ENCODE measurements at regions not wholly inside any gene's neighbourhood (a gene's known extent, or its start where the extent isn't known, plus 50 kb on each side); places are given as distances from the start of the nearest gene placed in this dataset.
"Not testable (repeated sequence)": the region's sequence is repeated elsewhere in the genome, so short reads cannot be mapped to it uniquely, and the experiment has no call there.

- Histone ChIP-seq H3K4me3 (ENCODE audit: severe bottlenecking) (no peak overlapping the region), H3K4me1 (ENCODE audit: insufficient read depth, poor library complexity, severe bottlenecking) (no peaks in the 10 kb centered on the region), H3K27me3 (ENCODE audit: insufficient read depth, poor library complexity, severe bottlenecking) (no peaks in the 10 kb centered on the region), H3K9me3 (ENCODE audit: severe bottlenecking) (no peaks in the 10 kb centered on the region), H3K36me3 (ENCODE audit: low read depth) (no peaks in the 10 kb centered on the region), H3K27ac (ENCODE audit: poor library complexity, severe bottlenecking) (no peak overlapping the region)
- ATAC-seq (ENCODE audit: low read depth) (no peak), DNase-seq (ENCODE audit: low spot score) (no peak)
- TF ChIP-seq CTCF (IDR thresholded peaks at IDR 0.05; ENCODE audit: poor library complexity, severe bottlenecking): no peak
These were observed 143.0 kb upstream of the ATXN7L3B start for GRCh38 chr12:74394647-74395046.

- Histone ChIP-seq H3K27ac (ENCODE audit: poor library complexity, severe bottlenecking) (no peak overlapping the region), H3K36me3 (ENCODE audit: low read depth) (no peaks in the 10 kb centered on the region), H3K27me3 (ENCODE audit: insufficient read depth, poor library complexity, severe bottlenecking) (no peaks in the 10 kb centered on the region), H3K4me3 (ENCODE audit: severe bottlenecking) (no peak overlapping the region), H3K4me1 (ENCODE audit: insufficient read depth, poor library complexity, severe bottlenecking) (no peaks in the 10 kb centered on the region), H3K9me3 (ENCODE audit: severe bottlenecking) (no peaks in the 10 kb centered on the region)
- no peak for TF ChIP-seq CTCF (IDR thresholded peaks at IDR 0.05; ENCODE audit: poor library complexity, severe bottlenecking)
- ATAC-seq (ENCODE audit: low read depth): no peak
- no peak for DNase-seq (ENCODE audit: low spot score)
These were observed 136.6 kb upstream of the ATXN7L3B start for GRCh38 chr12:74401035-74401434.

GRCh38 chr12:74401966-74402365, 135.7 kb upstream of the ATXN7L3B start:
- Histone ChIP-seq H3K4me3 (ENCODE audit: severe bottlenecking) (no peak overlapping the region), H3K36me3 (ENCODE audit: low read depth) (no peaks in the 10 kb centered on the region), H3K27me3 (ENCODE audit: insufficient read depth, poor library complexity, severe bottlenecking) (no peaks in the 10 kb centered on the region), H3K27ac (ENCODE audit: poor library complexity, severe bottlenecking) (no peak overlapping the region), H3K4me1 (ENCODE audit: insufficient read depth, poor library complexity, severe bottlenecking) (no peaks in the 10 kb centered on the region), H3K9me3 (ENCODE audit: severe bottlenecking) (no peaks in the 10 kb centered on the region)
- DNase-seq (ENCODE audit: low spot score) (no peak), ATAC-seq (ENCODE audit: low read depth) (no peak)
- no peak for TF ChIP-seq CTCF (IDR thresholded peaks at IDR 0.05; ENCODE audit: poor library complexity, severe bottlenecking)

- H3K36me3 ChIP-seq (ENCODE audit: low read depth); ATAC-seq (ENCODE audit: low read depth); DNase-seq (ENCODE audit: low spot score); H3K27ac ChIP-seq (ENCODE audit: poor library complexity, severe bottlenecking); H3K4me3 ChIP-seq (ENCODE audit: severe bottlenecking); H3K4me1 ChIP-seq (ENCODE audit: insufficient read depth, poor library complexity, severe bottlenecking); H3K27me3 ChIP-seq (ENCODE audit: insufficient read depth, poor library complexity, severe bottlenecking); H3K9me3 ChIP-seq (ENCODE audit: severe bottlenecking): not testable (repeated sequence)
These were observed 134.5 kb upstream of the ATXN7L3B start for GRCh38 chr12:74403221-74403470.

- Histone ChIP-seq H3K9me3 (ENCODE audit: severe bottlenecking) (no peaks in the 10 kb centered on the region), H3K4me1 (ENCODE audit: insufficient read depth, poor library complexity, severe bottlenecking) (no peaks in the 10 kb centered on the region), H3K27me3 (ENCODE audit: insufficient read depth, poor library complexity, severe bottlenecking) (no peaks in the 10 kb centered on the region), H3K27ac (ENCODE audit: poor library complexity, severe bottlenecking) (no peak overlapping the region), H3K36me3 (ENCODE audit: low read depth) (no peaks in the 10 kb centered on the region), H3K4me3 (ENCODE audit: severe bottlenecking) (no peak overlapping the region)
- TF ChIP-seq CTCF (IDR thresholded peaks at IDR 0.05; ENCODE audit: poor library complexity, severe bottlenecking): no peak
- ATAC-seq (ENCODE audit: low read depth): no peak
- DNase-seq (ENCODE audit: low spot score): no peak
These were observed 129.0 kb upstream of the ATXN7L3B start for GRCh38 chr12:74408601-74409166.

All from RWPE2 (cell line).